ENCODE measurements at regions not wholly inside any gene's neighbourhood (a gene's known extent, or its start where the extent isn't known, plus 50 kb on each side); places are given as distances from the start of the nearest gene placed in this dataset.

DNA sequence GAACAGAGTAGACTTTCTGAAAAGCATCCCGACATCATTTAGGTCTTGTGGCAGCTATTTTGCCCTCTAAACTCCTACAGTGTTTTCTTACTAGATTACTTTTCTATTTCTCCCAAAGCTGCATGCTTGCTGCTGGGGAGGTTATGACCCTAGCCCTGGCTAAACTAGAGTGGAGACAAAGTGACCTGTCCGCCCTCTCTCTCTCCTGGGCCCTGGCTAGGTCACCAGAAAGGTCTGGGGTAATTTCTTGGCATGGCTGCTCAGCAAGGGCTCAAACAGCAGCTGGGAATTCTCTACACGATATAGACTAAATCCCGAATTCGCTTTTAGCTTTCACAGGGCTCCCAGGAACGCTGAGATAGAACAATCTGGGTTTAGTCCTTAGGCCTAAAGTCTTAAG is 84.5 kb upstream of the KCNE2 start:
- ChIA-PET POLR2A (no interaction called here), CTCF (interaction anchor here (1.1 to 1.2 kb wide), 2 partner anchors 37 to 68 kb away, joined by 3 read pairs; no protein-coding TSS in a partner anchor)
- Histone ChIP-seq H3K36me3 (ENCODE audit: control insufficient read depth in 2 of 2, insufficient read depth in 1 of 2, low read length in 2 of 2) (no peaks in the 10 kb centered on the region), H3K4me1 (ENCODE audit: control insufficient read depth, insufficient read depth, low read length) (no peaks in the 10 kb centered on the region; the same call in 1 of the 2 replicates), H3K4me3 (ENCODE audit: low read depth, low read length) (no peak overlapping the region), H3K9me3 (ENCODE audit: control insufficient read depth, insufficient read depth, low read depth, low read length) (no peaks in the 10 kb centered on the region), H3K27ac (ENCODE audit: extremely low read depth, low read depth, low read length) (no peak overlapping the region)
- no peak for TF ChIP-seq ZNF514 (tag by site-specific recombination; IDR thresholded peaks at IDR 0.05)
- TF ChIP-seq, protein P1, sequence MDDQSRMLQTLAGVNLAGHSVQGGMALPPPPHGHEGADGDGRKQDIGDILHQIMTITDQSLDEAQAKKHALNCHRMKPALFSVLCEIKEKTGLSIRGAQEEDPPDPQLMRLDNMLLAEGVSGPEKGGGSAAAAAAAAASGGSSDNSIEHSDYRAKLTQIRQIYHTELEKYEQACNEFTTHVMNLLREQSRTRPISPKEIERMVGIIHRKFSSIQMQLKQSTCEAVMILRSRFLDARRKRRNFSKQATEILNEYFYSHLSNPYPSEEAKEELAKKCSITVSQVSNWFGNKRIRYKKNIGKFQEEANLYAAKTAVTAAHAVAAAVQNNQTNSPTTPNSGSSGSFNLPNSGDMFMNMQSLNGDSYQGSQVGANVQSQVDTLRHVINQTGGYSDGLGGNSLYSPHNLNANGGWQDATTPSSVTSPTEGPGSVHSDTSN (CRISPR knock-in tag; IDR thresholded peaks at IDR 0.05), result no peak
- TF ChIP-seq, protein P2, sequence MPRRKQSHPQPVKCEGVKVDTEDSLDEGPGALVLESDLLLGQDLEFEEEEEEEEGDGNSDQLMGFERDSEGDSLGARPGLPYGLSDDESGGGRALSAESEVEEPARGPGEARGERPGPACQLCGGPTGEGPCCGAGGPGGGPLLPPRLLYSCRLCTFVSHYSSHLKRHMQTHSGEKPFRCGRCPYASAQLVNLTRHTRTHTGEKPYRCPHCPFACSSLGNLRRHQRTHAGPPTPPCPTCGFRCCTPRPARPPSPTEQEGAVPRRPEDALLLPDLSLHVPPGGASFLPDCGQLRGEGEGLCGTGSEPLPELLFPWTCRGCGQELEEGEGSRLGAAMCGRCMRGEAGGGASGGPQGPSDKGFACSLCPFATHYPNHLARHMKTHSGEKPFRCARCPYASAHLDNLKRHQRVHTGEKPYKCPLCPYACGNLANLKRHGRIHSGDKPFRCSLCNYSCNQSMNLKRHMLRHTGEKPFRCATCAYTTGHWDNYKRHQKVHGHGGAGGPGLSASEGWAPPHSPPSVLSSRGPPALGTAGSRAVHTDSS (tag by site-specific recombination; IDR thresholded peaks at IDR 0.05), result no peak
- TF ChIP-seq SCRT1 (tag by site-specific recombination; IDR thresholded peaks at IDR 0.05; ENCODE audit: borderline replicate concordance), result no peak
- TF ChIP-seq KLF8 (tag by site-specific recombination; IDR thresholded peaks at IDR 0.05), result no peak
- TF ChIP-seq ZNF341 (tag by site-specific recombination; IDR thresholded peaks at IDR 0.05; ENCODE audit: low read depth), result no peak
- no peak for TF ChIP-seq ZNF585B (tag by site-specific recombination; IDR thresholded peaks at IDR 0.05)
- no peak for TF ChIP-seq ZNF350 (tag by site-specific recombination; IDR thresholded peaks at IDR 0.05)
- TF ChIP-seq ZNF768 (tag by site-specific recombination; IDR thresholded peaks at IDR 0.05), result no peak
- TF ChIP-seq ZNF544 (tag by site-specific recombination; IDR thresholded peaks at IDR 0.05), result no peak
- TF ChIP-seq ZNF747 (tag by site-specific recombination; IDR thresholded peaks at IDR 0.05), result no peak
- TF ChIP-seq ZNF239 (tag by site-specific recombination; IDR thresholded peaks at IDR 0.05), result no peak

DNA sequence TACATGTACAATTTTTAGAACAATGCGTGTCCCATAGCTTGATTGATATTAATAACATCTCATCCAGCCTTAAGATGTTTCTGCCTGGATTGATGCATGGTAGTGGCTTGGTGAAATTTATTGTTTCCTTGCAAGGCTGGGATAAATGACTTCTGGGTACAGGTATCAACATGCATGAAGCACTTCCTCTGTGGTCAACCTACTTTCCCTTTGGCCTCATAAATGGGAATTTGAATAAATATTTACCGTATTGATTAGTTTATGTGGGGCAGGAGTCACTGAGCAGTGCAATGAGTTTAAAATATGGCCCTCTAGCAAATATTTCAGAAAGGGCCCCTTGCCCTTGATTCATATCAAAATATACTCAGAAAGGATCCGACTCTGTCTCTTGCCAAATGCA is 83.9 kb upstream of the KCNE2 start:
- CTCF ChIA-PET, result no interaction called here
- TF ChIP-seq ZNF623 (tag by site-specific recombination; IDR thresholded peaks at IDR 0.05) (no peak), ZNF791 (tag by site-specific recombination; IDR thresholded peaks at IDR 0.05) (no peak), SETDB1 (IDR thresholded peaks at IDR 0.05; ENCODE audit: insufficient read length, low read length) (no peak), ZNF391 (tag by site-specific recombination; IDR thresholded peaks at IDR 0.05; ENCODE audit: borderline replicate concordance, low read depth) (no peak), ZBTB1 (tag by site-specific recombination; IDR thresholded peaks at IDR 0.05) (no peak), ZNF10 (tag by site-specific recombination; IDR thresholded peaks at IDR 0.05) (no peak), SCRT2 (tag by site-specific recombination; IDR thresholded peaks at IDR 0.05) (no peak), ZNF610 (tag by site-specific recombination; IDR thresholded peaks at IDR 0.05; ENCODE audit: borderline replicate concordance) (no peak), ZBTB20 (tag by site-specific recombination; IDR thresholded peaks at IDR 0.05) (no peak), ZNF837 (tag by site-specific recombination; IDR thresholded peaks at IDR 0.05) (no peak)
- TF ChIP-seq, protein P3, sequence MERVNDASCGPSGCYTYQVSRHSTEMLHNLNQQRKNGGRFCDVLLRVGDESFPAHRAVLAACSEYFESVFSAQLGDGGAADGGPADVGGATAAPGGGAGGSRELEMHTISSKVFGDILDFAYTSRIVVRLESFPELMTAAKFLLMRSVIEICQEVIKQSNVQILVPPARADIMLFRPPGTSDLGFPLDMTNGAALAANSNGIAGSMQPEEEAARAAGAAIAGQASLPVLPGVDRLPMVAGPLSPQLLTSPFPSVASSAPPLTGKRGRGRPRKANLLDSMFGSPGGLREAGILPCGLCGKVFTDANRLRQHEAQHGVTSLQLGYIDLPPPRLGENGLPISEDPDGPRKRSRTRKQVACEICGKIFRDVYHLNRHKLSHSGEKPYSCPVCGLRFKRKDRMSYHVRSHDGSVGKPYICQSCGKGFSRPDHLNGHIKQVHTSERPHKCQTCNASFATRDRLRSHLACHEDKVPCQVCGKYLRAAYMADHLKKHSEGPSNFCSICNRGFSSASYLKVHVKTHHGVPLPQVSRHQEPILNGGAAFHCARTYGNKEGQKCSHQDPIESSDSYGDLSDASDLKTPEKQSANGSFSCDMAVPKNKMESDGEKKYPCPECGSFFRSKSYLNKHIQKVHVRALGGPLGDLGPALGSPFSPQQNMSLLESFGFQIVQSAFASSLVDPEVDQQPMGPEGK (tag by site-specific recombination; IDR thresholded peaks at IDR 0.05), result no peak
- TF ChIP-seq, protein P4, sequence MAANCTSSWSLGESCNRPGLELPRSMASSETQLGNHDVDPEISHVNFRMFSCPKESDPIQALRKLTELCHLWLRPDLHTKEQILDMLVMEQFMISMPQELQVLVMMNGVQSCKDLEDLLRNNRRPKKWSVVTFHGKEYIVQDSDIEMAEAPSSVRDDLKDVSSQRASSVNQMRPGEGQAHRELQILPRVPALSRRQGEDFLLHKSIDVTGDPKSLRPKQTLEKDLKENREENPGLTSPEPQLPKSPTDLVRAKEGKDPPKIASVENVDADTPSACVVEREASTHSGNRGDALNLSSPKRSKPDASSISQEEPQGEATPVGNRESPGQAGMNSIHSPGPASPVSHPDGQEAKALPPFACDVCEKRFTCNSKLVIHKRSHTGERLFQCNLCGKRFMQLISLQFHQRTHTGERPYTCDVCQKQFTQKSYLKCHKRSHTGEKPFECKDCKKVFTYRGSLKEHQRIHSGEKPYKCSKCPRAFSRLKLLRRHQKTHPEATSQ (tag by site-specific recombination; IDR thresholded peaks at IDR 0.05), result no peak
- TF ChIP-seq, protein P5, sequence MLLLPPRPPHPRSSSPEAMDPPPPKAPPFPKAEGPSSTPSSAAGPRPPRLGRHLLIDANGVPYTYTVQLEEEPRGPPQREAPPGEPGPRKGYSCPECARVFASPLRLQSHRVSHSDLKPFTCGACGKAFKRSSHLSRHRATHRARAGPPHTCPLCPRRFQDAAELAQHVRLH (tag by site-specific recombination; IDR thresholded peaks at IDR 0.05), result no peak
- Histone ChIP-seq H3K4me3 (ENCODE audit: low read depth, low read length) (no peak overlapping the region), H3K9me3 (ENCODE audit: control insufficient read depth, insufficient read depth, low read depth, low read length) (no peaks in the 10 kb centered on the region), H3K27ac (ENCODE audit: extremely low read depth, low read depth, low read length) (no peak overlapping the region), H3K36me3 (ENCODE audit: control insufficient read depth in 2 of 2, insufficient read depth in 1 of 2, low read length in 2 of 2) (no peaks in the 10 kb centered on the region), H3K4me1 (ENCODE audit: control insufficient read depth, insufficient read depth, low read length) (no peaks in the 10 kb centered on the region; the same call in 1 of the 2 replicates)
- POLR2A ChIA-PET, result no interaction called here
